ENCODE measurements at regions not wholly inside any gene's neighbourhood (a gene's known extent, or its start where the extent isn't known, plus 50 kb on each side); places are given as distances from the start of the nearest gene placed in this dataset.

GRCh38 chr6:6971369-6971768 lies 136.4 kb upstream of the RREB1 start:
- TF ChIP-seq CTCF (IDR thresholded peaks at IDR 0.05) (no peak), POLR2A (IDR thresholded peaks at IDR 0.05) (no peak), POLR2AphosphoS5 (IDR thresholded peaks at IDR 0.05) (no peak)
